ENCODE measurements at regions not wholly inside any gene's neighbourhood (a gene's known extent, or its start where the extent isn't known, plus 50 kb on each side); places are given as distances from the start of the nearest gene placed in this dataset.

DNA sequence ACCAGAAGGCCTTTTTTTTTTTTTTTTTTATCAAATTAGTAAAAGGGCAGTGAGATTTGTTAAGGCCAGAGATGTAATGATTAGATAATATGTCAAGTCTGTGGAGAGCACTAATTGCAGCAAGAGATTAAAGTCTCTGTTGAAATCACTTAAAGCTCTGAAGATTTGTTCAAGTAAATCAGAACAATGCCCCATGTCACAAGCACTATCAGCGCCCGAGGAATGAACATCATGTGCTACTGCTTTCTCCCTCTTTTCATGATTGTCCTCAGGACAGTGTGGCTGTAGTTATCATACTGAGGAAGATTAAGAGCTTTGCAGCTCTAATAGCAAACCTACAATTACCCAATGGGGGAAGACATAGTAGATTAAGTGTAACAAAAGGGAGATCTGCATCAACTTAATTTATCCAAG, 71.1 kb downstream of the TDRD15 start:
- TF ChIP-seq, protein P1, sequence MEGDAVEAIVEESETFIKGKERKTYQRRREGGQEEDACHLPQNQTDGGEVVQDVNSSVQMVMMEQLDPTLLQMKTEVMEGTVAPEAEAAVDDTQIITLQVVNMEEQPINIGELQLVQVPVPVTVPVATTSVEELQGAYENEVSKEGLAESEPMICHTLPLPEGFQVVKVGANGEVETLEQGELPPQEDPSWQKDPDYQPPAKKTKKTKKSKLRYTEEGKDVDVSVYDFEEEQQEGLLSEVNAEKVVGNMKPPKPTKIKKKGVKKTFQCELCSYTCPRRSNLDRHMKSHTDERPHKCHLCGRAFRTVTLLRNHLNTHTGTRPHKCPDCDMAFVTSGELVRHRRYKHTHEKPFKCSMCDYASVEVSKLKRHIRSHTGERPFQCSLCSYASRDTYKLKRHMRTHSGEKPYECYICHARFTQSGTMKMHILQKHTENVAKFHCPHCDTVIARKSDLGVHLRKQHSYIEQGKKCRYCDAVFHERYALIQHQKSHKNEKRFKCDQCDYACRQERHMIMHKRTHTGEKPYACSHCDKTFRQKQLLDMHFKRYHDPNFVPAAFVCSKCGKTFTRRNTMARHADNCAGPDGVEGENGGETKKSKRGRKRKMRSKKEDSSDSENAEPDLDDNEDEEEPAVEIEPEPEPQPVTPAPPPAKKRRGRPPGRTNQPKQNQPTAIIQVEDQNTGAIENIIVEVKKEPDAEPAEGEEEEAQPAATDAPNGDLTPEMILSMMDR (conservative IDR thresholded peaks at IDR 0.05): no peak
- no peak for TF ChIP-seq ZFX (IDR thresholded peaks at IDR 0.05)

Measured in C4-2B (cell line).